ENCODE measurements at regions not wholly inside any gene's neighbourhood (a gene's known extent, or its start where the extent isn't known, plus 50 kb on each side); places are given as distances from the start of the nearest gene placed in this dataset.

DNA sequence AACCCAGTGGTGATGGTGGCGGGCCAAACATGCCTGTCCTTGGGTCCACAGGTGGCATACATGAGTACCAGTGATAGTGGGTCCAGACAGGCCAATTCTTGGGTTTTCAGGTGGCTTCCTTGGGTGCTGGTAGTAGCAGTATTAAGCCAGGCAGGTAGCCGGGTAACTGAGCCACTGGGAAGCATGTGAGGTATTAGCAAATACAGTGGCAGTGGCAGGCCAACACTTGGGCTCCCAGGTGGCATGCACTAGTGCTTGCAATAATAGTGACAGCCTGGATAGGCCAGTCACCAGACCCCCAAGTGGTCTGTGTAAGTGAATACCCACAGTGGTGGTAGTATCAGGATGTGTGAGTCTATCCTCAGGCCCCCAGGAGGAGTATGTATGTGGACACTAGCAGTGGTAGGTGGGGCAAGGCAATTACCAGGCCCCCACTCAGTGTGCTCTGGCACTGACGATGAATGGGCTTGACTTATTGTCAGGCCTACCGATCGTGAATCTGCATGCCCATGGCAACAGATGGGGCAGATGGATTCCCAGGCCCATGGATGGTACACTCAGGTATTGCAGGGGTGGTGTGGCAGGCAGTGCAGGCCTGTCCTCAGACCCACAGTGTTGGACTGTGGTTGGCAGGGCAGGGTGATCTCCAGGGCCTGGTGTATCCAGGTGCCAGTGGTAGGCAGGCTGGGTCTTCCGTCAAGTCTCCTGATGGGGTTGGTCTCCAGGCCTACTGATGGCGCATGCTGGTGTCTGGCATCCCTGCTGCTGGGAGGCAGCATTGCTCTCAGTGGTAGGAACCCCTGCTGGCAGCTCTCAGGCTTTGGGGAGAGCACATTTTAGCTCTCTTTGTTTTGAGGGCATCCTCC is 840.7 kb downstream of the FAM181B start:
- DNase-seq (ENCODE audit: low read depth, low spot score): no peak

DNA sequence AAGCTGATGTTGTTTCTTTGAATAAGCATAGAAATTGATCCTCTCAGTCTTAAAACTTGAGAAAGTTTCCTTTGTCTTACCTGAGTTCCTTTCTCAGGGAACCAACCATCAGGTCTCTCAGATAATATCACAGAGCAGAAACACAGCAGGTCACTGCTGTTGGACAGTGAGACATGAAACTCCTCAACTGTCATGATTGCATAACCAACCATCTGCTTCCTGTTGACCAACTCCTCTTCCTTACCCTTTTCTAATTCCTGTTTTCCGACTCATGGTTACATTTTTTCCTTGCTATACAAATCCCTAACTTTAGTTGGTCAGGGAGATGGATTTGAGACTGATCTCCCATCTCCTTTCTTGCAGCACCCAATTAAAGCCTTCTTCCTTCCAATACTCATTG is 845.3 kb downstream of the FAM181B start:
- no peak for DNase-seq (ENCODE audit: low read depth, low spot score)

DNA sequence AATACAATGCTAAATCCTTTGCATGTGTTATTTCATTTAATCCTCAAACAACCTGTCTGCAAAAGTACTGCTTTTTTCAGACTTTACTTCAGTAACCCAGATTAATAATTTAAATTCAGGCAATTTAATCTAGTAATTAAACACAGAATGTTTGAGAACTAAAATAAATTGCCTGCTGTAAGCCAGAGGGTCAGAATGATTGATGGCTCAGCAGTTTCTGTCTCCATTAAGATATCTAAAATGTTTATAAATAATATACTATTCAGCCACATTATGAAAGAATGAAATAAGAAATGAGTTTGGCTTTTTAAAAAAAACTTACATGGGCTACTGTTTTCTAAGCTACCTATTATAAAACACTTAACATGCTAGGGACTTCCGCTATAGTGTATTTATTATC is 846.0 kb downstream of the FAM181B start:
- no peak for DNase-seq (ENCODE audit: low read depth, low spot score)

DNA sequence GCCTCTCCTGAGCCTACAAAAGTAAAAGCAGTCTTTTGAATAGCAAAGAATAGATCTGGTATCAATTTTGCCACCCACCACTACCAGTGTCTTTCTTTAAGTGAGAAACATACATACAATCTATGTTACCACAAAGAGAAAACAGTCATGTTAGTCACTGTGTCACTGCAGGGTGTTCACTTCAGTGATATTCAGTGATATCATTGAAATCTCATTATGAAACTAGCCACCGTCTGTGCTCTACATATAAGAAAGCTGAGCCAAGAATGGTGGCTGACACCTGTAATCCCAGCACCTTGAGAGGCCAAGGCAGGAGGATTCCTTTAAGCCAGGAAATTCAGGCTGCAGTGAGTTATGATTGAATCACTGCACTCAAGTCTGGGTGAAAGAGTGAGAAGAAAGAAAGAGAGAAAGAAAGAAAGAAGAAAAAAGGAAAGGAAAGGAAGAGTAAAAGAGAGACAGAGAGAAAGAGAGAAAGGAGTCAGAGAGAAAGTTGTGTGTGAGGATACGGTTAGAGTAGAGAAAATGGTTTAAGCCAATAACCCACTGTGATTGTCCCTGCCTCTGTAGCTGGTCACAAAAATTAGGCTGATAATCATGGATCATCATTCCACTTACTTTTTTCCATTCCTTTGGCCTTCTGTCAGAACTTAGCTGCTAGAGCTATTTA is 847.1 kb downstream of the FAM181B start:
- no peak for DNase-seq (ENCODE audit: low read depth, low spot score)

DNA sequence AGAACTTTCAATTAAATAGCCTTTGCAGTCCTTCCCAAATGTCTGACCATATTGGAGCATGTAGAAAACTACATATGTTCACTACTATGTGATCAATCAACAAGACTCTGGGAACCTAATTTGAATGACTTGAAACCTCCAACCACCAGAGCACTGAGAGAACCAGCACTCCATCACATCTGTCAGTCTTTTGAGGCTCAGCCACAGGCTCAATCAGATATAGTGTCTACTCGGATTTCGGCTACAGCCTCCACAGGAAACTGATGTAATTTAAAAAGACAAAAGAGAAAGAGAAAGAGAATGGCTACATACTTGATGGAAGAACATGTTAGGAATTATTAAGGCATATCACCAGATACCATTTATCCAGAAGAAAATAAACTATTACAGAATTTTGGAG is 859.0 kb downstream of the FAM181B start:
- DNase-seq (ENCODE audit: low read depth, low spot score): no peak

DNA sequence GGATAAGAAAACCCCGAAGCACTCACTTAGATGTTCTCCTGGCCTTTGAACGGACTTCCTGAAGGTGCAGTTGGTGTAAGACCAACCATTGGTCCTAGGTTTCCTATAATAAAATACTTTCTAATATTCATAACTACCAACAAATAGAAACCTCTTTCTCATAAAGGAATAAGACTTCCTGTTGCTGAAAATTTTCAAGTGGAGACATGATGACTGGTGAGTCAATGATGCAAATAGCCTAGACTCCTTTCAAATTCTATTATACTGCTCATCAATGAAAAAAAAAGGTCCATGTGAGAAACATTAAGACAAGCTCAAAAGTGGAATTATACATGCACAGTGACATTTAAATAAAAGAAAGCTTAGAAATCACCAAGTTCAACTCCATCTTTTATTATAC is 862.8 kb downstream of the FAM181B start:
- no peak for DNase-seq (ENCODE audit: low read depth, low spot score)

DNA sequence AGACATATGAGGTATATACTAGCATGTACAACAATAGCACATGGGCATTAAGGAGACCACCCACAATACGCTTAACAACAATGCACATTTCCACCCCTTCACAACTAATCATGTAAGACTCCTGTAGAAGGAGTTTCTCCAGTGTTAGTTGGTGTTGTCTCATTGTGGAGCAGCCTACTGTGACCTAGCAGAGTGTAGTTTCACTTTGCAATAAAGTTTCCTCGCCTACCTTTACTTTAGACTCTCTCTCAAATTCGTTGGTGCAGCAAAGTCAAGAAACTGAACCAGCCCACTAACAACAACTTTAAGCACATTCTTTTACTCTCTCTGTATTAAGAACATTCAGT is 863.6 kb downstream of the FAM181B start:
- no peak for DNase-seq (ENCODE audit: low read depth, low spot score)

DNA sequence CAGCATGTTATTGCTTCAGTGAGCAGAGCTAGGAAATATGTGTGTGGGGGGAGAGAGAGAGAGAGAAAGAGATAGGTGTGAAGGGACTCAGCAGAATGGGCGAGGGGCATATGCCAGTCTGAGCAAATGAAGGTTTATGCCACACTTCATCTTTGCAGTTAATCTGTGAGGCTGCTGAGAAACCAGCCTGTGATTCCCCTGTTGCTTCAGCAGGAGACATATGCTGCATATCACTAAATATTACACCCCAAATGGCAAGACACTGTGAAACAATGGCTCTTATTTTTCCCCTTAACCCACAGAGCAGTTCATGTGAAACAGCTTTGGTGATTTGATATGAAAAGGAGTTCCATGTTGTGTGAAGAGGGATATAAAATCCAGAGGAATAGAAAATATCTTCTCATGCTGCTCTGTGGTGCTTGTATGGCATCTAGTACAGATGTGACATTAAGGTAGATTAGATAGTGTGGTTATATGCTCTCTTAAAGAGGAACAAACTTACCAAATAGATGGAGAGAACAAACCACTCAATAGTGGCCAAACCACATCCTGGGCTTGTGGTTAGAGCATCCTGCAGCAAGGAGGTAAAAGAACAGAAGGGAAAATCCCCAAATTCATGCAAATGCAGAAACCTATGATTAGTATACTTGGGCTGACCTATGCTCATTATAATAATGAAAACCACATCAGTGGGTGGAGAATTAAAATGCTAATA is 864.2 kb downstream of the FAM181B start:
- DNase-seq (ENCODE audit: low read depth, low spot score): peak; percentile 64

DNA sequence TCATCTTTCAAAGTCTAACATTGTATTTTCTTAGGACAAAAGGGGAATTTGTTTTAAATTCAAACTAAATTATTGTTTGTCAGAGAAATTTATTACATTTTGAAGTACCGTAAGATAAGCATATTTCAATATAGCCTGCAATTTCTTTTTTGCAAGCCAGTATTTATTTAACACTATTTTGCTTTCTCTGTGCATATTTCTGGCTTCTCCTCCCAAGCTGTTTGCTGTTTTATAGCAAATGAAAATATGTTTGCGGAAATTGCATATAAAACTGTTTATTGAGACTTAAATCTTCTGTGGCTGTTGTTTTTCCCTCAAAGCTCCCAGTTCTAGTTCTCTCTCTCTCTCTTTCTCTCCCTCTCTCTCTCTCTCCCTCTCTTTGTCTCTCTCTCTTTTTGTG is 866.8 kb downstream of the FAM181B start:
- no peak for DNase-seq (ENCODE audit: low read depth, low spot score)

DNA sequence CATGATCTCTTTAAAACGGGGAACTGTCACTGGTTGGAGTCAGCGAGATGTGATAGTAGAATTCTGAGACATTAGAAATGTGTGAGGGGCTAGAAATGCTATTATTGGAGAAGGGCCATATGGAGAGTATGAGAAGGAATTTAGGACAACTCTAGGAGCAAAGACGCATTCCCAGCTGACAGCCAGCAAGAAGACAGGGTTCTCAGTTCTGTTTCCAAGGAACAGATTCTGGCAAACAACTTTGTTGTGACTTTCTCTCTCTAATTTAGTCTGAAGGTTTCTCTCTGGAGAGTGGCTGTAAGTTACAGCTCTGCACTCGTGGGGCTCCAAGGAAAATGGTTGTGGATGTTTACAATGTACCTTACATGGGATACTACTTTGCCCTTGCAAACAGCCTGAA is 876.3 kb downstream of the FAM181B start:
- no peak for DNase-seq (ENCODE audit: low read depth, low spot score)

DNA sequence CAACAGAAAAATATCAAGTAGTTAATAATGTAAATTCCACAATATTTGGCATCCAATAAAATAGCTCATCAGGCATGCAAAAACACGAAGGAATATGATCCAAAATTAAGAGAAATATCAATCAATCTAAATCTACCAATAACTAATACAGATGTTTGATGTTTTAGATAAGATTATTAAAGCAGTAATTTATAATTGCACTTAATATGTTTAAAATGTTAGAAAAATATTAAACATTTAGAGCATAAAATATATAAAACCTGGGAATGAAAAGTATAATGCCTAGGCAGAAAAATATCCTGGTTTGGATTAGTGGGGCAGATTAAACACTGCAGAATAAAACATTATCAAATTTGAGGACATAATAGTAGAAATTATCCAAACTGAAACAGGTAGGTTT is 879.9 kb downstream of the FAM181B start:
- DNase-seq (ENCODE audit: low read depth, low spot score): no peak

DNA sequence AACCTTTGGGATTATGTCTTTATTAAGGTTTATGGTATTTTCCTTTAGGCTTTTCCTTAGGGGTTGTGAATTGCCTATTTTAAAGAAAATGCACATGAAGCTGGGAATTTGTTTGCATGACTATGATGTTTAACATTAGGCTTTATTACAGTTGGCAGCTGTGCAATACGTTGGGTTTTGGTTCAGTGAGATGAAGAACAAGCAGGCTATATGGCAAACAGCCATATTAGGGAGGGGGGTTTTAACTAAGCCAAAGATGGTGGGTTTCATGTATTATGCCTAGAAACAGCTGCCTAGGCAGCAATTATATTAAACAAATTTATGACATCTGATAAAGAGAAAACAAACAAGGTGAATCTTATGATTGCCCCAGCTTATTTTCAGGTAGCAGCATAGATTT is 880.8 kb downstream of the FAM181B start:
- no peak for DNase-seq (ENCODE audit: low read depth, low spot score)

DNA sequence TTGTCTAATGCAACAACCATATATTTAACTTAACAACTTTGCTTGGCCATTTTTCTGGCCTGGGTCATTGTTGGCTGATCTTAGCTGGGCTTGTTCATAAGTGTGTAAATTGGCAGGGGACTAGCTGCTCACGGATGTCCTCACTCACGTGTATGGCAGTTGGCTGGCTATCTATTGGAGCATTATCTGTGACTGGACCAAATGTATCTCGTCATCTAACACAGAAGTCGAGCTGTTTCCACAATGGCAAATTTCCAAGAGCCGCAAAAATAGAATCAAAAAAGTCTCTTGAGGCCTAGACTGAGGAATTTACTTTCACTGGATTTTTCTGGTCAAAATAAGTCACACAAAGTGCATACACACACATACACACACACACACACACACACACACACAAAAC is 893.3 kb downstream of the FAM181B start:
- no peak for DNase-seq (ENCODE audit: low read depth, low spot score)

DNA sequence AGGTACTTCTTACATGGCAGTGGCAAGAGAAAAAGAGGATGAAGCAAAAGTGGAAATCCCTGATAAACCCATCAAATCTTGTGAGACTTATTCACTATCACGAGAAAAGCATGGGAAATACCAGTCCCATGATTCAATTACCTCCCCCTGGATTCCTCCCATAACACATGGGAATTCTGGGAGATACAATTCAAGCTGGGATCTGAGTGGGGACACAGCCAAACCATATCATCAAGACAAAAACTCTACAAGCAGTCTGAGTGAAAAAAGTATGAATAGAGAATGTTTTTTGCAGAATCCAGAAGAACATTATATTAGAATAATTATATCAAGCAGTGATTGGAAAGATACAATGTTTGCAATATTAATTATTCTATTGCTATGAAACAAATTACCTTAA is 893.7 kb downstream of the FAM181B start:
- no peak for DNase-seq (ENCODE audit: low read depth, low spot score)

DNA sequence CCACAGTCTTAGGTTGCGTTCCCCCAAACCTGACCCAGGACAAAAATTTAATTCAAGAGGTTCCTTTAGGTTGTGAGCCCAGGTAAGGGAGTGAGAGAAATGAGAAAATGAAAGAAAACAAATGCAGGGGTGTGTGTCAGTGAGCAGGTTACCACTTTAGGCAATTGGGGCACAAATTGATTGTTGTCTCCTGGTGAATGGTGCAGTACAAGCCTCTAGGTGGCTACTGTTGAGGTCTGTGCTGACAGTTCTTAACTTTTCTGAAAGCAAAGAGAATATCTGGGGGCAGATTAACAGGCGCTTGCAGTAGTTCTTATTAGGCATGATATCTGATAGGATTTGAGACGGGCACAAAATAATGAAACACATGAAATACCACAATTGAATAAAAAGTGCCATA is 894.6 kb downstream of the FAM181B start:
- no peak for DNase-seq (ENCODE audit: low read depth, low spot score)

DNA sequence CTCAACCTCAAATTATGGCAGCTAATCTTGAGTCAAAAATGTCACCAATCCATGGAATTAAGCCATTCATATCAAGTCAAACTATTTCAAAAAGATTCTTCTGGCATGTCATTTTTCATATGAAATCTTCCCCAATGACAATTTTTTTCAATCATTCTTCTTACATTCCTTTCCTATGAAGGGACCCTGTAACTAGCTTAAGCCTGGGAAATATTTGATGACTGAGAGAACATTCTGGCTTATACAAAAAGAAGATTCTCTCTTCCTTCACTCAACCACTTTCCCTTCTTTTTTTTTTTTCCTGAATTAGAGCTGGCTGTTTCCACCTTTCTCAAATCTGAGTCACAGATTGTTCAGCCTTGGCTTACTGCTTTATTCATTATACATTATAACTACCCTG is 903.7 kb downstream of the FAM181B start:
- no peak for DNase-seq (ENCODE audit: low read depth, low spot score)

DNA sequence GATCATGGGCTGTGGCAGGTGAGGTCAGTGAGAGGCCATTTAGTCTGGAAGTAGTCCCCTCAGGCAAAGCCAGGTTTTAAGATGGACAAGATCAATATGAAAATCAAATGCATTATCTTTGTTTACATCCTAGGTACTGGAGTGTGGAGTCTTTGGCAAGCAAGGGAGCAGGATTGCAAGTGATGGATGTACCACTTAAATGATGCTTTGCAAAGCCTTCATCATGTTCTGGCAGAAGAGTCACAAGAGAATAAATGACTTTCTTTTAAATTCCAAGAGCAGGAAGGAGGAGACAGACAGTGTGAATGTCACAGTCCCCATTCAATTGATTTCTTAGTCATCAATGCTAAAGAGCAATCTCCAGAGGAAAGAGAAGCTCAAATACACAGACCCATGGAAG is 908.3 kb downstream of the FAM181B start:
- DNase-seq (ENCODE audit: low read depth, low spot score): no peak

DNA sequence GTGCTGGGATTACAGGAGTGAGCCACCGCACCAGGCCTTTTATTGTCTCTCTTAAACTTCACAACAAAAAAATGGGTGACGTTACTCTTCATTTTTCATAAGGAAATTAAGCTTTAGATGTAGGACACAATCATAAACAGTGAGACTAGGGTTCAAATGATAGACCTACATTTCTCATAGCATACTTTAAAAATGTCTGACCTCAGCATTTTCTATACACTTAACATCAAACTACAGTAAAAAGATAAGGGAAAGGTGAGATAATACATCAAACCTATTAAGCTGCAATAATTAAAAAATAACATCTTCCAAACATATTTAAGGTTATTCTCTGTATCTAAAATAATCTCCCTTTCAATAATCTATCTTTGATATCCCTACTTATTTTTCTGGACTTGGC is 914.2 kb downstream of the FAM181B start:
- no peak for DNase-seq (ENCODE audit: low read depth, low spot score)

DNA sequence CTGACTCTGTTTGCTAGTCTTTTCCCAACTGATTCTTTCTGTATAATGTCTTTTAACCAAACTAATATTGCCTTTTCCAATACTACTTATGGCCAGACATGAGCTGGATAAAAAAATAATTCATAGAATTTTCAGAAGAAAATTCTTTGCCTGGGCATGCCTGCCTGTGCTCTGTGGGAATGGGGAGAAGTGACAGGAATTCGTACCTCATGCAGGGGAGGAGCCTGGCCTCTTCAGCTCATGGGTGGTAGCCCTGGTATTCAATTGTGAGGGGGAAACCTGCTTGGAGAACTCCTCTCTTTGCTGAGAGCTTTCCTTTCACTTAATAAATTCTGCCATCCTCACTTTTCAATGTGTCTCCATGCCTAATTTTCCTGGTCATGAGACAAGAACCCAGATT is 928.8 kb downstream of the FAM181B start:
- no peak for DNase-seq (ENCODE audit: low read depth, low spot score)

DNA sequence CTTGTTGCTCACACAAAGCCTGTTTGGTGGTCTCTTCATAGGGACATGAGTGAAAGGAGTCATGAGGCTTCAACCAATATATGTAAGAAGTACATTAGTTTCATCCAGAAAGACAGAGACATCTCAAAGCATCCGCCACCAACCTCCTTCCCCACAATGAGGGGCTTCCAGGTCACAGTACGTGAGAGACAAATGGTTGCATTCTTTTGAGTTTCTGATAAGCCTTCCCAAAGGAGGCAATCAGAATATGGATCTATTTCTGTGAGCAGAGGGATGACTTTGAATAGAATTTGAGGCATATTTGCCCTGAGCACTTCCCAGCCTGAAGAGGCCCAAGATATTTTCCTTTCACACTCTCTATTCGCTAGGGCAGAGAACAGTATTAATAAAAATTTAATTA is 931.1 kb downstream of the FAM181B start:
- DNase-seq (ENCODE audit: low read depth, low spot score): no peak

DNA sequence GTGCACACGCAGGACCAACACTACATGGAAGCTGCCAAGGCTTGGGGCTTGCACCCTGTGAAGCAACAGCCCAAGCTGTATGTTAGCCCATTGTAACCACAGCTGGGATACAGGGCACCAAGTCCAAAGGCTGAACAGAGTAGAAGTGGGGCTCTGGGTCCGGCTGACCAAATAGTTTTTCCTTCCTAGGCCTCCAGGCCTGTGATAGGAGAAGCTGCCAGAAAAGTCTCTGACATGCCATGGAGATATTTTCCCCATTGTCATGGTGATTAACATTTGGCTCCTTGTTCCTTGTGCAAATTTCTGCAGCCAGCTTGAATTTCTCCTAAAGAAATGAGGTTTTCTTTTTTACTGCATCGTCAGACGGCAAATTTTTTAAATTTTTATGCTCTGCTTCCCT is 941.2 kb downstream of the FAM181B start:
- no peak for DNase-seq (ENCODE audit: low read depth, low spot score)

DNA sequence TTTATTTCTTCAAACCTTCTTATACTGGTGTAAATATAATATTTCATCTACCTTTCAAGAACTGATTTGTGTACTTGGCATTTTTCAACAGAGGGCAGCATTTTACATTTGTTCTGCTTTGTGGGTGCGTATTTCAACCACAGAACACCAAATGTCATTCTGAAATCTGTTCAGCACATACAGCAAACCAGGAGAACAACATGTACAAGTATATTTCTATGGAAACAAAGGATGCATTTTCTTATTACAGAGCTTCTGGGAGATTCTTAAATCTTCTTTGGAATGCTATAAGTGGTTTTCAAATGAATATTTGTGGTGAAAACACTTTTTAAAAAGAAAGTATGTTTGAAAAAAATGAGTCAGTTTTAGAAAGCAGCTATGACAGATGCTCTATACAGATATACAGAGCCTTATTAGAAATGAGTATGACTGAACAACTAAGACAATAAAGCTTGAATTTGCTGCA is 946.0 kb downstream of the FAM181B start:
- DNase-seq (ENCODE audit: low read depth, low spot score): no peak

DNA sequence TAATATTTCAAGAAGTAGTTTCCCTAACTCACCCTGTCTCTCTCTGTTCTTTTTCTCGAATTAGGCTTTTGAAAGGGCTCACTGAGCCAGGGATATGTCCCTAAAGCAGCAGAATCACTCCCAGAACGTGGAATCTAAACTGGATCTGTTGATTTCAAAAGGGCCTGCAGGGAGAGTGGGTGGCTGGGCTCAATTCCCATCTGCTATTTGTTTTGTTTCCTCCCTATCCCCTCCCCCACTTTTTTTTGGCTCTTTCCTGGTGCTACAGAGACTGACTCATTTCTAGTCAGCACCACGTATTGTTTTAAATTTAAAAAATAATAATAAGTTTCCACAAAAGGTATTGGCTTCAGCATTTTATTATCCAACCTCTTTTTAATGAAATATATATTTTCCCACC is 961.5 kb downstream of the FAM181B start:
- no peak for DNase-seq (ENCODE audit: low read depth, low spot score)
